ELF-1 (cell line): ENCODE measurements at regions not wholly inside any gene's neighbourhood (a gene's known extent, or its start where the extent isn't known, plus 50 kb on each side); places are given as distances from the start of the nearest gene placed in this dataset.

Source experiments
- DNase-seq: peaks from one replicate; pipeline ENCODE4 v3.0.0-alpha.2; 2016; ENCODE audit warnings: low read depth, low spot score

DNA sequence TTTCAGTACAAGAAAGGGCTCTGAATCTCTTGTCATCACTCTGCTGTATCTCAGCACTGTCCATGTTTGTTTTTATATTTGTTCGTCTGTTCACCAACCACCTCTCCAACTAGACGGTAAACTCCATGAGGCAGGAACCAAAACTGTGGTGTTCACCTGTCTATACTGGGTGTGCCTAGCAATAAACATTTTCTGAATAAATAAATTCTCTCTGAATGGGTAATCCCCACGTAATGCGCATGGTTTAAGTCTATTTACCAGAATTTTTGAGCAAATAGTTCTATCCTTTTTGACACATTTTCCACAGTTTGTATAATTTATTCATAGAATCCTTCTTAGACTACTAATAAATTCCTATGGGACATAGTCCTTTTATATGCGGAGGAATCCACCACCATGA lies 400.6 kb upstream of the CFAP20DC start:
- no peak for DNase-seq

DNA sequence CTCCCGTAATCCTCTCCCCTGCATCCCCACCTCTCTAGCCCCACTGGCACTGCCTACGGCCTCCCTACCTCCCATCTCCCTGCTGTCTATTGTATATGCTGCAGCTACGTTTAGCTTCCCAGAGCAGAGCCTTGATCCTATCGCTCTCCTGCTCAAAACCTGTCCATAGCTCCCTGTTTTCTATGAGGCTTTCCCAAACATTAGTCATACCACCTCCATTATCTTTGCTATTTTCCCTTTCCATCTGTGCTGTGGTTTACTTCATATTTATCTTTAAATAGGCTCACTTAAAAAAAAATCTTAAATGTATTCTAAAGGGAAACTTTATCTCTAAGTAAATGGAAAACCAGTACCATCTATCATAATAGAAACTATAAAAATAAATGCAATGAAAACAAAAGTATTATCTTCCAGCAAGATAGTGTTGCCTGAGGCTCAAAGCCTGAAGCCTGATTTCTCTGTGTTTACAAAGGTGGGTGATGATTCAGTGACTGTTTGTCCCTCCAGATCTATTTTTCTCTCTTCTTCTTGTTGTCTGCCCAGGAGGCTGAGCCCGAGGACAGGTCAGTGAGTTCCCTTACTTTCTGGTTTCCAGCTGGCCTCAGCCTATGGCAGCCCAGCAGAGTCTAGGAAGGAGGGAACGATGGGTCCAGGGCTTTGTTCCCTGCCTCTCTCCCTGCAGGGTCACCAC lies 397.1 kb upstream of the CFAP20DC start:
- peak; percentile 27 for DNase-seq

DNA sequence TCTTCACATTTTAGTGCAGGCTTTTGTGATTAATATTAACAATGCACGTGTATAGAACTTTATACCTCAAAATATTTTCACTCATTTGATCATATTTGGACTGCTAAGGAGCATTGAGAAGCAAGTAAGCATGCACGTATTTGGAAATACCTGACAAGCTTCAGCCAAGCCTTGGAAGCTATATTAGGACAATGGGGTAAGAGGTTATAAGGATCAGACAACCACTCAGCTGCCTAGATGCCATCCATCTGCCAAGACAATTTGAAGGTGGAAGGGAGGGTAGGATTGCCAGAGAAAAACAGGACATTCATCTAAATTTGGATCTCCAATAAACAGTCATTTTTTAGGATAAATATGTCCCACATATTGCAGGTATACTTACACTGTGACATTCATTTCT lies 394.9 kb upstream of the CFAP20DC start:
- DNase-seq = no peak

DNA sequence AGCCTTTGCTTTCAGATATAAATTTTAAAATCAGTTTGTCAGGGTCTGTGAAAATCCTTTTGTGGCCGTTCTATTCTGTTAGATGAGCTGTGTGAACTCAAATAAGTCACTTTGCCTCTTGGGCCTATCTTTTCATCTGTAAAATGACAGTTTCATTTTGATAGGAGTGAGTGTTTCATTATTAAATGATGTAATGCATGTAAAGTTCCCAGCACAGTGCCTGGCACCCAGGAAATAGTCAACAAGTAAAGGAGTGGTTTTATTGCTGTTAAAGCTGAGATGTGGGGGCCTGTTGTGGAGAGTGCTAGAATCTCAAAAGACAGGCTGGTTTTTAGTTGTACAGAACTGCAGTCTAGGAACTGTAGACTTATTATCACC lies 394.5 kb upstream of the CFAP20DC start:
- no peak for DNase-seq

DNA sequence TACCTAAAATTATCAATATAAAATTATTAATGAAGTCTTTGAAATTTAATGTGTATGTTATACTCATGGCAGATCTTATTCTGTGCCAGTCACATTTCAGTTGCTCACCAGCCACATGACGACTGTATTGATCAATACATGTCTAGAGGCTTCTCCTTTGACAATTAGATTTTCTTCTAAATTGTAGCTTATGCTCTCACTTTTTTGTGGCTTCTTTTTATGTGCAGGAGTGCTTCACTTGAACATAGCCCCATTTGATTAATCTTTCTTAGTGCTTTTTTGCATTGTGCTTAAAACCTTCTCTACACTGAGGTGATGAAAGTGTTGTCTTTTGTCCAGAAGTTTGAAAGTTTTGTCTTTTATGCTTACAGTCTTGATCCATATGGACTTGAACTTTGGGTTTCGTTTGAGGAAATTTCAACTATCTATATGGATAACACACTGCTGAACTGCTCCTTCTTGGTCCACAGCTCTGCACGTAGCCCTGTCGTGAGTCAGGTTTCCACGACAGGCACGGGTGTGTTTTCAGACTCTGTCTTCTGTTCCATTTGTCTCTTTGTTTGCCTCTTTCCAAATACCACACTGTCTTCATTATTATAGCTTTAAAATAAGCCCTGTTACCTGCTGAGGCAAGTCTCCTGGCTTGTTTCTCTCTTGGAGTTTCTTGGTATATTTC lies 393.9 kb upstream of the CFAP20DC start:
- DNase-seq = no peak

DNA sequence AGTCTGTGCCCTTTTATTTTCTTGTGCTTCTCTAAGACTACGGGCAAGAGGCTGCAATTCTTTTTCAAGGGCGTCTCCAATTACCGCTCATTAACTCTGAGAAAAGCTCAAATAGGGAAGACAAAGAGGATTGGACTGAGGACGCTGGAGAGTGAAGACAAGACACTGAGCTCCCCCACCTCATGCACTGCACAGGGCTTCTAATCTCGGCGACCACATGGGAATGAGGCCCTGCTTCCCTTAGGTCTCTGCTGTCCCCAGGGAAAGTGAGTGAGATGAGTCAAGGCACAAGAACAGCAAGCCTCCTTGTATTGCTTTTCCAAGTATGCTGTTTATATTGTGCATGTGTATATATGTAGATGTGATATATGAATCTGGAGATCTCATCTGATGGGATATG lies 392.2 kb upstream of the CFAP20DC start:
- DNase-seq = peak; percentile 17

DNA sequence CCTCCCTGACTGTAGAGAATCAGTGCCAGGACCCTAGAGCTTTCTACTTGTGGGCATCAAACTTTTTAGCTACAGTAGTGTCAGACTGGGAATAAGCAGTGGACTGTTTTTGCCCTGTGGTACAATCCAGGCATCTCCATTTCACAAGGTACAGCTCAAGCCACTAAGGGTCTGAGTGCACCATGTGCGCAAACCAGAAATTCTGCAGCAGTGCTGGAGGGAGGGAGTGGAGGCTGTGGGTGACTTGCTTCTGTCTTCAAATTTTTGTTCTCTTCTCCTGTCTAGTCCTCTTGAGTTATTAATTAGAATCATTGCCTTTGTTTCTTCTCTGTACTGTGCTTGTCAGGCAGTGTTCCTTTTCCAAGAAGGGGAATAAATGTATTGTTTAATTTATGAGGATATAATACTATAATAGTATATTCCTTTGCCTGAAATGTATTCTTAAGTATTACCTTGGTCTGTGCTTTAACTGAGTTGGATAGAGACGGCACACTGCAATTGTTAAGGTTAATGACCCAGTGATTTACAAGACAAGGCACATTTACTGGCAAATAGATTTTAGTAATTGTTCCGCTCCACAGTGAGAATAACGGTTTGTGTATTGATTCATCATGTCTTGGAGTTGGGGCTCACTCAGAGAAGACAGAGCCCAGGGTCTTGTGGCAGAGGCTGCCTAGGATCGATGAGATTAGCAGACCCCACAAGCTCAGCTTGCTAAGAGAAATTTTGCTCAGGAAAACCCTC lies 390.6 kb upstream of the CFAP20DC start:
- no peak for DNase-seq

DNA sequence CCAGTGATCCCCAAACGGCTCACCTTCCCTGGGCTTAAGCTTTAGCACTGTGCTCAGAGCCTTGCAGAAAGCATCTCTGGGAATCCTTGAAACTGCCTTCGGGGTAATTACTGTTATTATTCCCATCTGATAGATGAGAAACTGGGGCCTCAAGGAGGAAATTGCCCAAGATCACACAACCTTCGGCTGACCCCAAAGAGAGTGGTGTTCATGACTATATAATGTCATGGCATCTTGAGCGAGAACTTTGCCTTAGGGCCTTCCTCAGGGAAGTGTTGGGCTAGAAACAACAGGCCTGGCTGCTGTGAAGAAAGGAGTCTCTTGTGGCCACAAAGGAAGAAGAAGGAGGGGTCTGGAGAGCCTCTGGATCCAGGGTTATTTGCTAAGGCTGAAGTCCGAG lies 388.7 kb upstream of the CFAP20DC start:
- DNase-seq = peak; percentile 37

DNA sequence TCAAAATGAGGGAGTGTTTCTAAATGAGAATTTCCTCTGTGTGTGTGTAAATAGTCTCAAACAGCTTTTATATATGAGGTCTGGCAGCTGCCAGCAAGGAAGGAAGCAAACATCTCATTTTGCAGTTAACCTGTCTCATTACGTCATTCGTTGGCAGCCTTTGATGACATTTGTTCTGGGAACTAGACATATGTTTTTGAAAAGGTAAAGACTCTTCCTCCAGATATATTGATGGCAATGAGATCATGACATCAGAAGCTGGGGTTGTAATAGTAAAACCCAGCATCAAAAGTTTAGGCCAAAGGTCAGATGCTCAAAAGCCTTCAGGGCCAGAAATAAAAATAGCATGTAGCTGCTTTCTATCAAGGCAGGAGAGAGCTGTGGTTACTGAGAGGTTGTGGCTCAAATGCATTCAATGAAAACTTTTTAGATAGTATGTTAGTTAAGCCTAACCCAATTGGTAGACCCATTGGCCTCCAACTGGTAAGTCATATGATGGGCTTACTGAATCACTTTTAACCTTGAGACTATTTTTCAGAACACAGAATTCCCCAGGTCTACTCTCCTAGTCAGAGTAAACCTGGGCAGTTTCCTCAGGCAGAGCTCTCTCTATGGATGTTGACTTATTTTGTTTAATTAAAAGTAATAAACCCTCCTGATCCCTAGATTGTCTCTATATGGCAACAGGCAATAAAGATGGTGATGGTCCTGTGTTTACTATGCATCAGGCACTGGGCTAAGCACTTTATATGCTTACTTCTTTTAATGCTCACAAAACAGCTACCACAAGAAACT lies 386.5 kb upstream of the CFAP20DC start:
- no peak for DNase-seq

DNA sequence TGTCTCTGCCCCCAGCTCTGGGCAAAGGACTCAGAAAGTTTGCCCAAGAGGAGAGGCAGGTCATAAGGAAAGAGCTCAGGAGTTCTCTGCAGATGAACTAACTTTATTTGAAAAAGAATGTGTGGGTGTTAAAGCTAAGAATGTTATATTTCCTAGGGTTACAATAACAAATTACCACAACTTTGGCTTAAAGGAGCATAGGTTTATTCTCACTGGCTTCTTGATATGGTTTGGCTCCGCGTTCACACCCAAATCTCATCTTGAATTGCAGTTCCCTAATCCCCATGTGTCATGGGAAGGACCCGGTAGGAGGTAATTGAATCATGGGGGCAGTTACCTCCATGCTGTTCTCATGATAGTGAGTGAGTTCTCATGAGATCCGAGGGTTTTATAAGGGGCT lies 383.7 kb upstream of the CFAP20DC start:
- DNase-seq = no peak

DNA sequence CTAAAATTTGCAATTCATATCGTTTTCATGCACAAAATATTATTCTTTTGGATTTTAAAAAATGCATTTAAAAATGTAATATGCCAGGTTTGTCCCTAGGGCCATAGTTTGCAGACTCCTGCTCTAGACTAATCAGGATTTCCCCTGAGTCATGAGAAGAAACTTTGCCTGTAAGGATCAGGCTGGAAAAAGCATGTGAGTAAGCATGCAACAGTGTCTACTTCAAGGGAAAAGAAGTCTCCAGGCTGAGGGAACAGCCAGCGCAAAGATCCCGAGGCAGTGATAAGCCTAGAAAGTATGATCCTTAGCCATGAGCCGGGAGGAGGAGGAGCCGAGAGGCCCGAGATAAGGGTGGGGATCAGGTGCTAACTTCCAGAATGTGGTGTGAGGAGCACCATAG lies 382.8 kb upstream of the CFAP20DC start:
- no peak for DNase-seq

DNA sequence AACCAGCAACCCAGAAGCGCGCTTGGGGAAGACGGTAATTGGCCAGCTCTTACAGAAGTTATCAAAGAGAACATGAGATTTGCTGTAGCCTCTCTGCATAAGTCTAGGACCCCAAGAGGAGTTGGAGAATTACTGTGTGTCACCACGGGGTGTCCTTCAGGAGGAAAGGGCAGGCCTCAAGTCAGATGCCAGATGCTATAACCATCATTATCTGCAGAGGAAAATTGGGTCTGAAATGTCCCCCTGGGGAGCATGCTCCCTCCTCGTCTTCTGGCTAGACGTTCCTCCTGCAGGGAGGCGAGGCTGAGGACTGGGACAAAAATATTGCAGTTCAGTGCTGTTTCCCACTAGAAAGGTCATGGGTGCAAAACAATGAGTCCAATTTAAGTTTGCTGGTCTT lies 380.5 kb upstream of the CFAP20DC start:
- no peak for DNase-seq

DNA sequence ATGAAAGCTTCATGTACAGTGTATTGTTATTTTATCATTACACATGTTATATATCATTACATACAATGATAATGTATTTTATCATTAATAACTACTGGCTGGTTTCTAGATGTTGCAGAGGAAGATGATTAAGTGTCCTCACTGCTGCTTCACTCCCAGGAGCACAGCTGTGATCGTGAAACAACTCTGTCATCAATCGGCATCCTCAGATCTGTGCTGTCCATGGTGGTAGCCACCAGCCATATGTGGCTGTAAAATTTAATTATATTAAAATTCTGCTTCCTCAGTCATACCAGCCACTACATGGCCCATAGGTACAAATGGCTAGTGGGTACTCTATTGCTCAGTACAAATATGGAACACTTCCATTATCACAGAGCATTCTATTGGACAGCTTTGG lies 379.4 kb upstream of the CFAP20DC start:
- DNase-seq = no peak

DNA sequence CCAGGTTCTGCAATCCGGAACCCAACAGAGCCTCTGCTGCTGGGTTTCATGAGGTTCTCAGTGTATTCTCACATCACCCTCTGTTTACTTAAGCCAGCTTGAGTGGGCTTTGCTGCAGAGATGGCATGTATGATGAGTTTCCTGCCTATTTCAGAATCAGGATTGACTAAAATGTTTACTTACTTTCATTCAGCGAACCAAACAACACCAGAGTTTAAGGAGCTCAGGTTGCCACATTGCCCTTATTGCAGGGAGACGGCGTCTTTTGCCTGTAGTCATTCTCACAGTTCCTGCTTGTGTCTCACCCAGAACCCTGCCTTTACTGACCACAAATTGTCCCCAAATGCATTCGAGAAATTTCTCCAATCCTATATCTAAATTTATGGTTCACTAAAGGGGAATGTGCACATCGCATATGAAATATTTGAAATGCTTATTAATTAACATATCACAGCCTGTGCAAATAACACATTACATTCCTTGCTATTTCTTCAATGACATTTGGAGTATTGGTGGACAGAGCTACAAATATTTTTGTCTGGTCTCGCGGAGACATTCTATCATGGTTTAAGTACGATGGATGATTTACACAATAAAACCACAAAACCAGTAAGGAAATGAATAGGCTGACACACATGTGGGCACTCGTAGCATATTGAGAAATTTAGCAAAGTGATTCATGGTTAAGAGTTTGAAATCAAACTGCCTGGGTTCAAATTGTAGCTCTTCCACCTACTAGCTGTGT lies 377.2 kb upstream of the CFAP20DC start:
- DNase-seq = no peak

DNA sequence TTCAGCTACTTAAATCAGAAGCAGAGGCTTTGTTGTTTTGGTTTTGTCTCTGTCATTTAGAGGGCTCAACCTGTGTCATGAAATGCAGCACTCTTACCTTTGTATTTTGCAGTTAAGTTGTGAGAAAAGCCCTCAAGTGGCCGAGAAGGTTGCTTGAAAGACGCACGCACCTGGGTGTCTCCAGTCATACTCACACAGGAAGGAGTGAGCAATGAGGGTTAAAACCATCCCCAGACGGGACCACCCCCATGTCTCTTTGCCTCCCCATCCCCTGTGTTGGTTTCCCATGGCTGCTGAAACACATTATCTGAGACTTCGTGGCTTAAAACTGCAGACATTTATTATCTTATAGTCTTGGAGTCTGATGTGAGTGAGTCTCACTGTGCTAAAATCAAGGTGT lies 376.1 kb upstream of the CFAP20DC start:
- no peak for DNase-seq

DNA sequence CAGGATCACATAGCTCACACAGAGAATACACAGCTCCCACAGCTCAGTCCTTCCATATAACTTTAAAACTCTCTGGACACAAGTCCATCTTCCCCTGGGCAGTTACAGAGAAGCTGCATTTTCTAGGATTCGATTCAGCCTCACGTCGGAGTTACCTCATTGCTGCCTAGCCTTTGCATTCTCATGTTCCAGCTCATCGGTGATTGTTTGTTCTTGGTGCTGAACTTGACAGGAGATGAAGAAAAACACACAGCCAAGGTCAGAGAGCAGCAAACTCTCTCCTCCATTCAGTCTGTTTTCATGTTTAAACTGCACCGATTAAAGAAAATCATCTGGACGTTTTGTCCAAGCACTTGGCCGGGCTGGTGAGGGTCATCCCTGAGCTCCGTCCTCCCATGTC lies 375.5 kb upstream of the CFAP20DC start:
- no peak for DNase-seq

DNA sequence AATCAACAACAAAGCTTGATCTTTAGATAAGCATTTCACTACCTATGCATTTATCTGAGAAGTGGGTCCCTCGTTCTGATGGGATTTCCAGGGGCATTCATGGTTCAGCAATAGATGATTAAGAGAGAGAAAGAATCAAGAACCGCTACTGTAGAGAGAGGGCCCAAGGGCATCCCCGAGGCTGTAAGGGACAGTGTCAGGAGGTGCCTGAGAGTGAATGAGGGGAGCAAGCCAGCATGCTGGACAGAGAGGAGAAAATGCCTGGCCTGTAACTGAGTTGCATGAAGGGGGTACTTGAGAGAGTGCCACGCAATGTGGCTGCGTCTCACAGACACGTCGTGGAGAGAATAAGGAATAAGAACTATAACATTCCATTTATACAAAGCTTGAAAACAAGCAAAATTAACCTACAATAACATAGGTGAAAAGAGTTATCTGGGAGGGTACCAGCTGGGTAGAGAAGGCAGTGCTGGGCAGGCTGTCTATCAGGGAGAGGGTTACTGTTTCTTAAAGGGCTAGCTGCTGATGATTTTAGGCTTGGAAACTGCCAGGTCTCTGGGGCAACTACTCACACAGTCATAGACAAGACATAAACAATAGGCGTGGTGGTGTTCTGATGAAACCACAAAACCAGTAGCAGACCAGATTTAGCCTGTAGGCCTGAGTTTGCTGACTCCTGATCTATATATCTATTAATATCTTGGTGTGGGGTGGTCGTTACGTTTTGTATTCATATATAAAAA lies 374.6 kb upstream of the CFAP20DC start:
- no peak for DNase-seq

DNA sequence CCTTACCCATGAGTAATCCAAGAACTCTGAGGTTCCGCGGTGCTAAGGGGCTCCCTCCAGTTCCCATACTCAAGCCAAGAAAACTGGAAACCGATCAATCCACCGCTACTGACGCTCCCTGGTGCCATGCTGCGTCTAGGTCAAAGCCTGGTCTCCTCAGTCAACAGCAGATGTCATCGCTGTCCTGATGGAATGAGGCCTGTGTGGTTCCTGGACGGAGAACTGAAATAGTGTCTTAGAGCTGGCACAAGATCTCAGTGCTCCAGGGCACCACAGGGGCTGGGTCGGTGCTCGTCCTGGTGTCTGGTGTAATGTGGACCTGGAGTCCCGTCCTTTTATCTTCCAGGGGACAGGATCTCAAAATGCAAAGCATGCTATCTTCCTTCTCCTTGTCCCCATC lies 373.9 kb upstream of the CFAP20DC start:
- DNase-seq = no peak

DNA sequence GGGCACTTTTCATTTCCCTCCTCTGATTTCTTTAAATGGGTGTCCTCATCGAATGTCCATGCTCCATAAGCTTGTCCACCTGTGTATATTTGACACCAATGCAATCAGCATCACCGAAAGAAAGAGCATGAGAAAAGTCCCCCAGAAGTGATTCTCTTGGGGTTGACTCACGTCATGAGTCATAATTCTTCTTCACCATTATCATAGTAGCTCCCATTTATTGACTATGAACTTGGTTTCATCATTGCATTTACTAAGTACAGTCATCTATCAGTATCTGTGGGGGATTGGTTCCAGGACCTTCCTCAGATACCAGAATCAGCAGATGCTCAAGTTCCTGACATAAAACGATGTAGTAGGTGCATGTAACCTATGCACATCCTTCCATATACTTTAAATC lies 372.5 kb upstream of the CFAP20DC start:
- DNase-seq = no peak

DNA sequence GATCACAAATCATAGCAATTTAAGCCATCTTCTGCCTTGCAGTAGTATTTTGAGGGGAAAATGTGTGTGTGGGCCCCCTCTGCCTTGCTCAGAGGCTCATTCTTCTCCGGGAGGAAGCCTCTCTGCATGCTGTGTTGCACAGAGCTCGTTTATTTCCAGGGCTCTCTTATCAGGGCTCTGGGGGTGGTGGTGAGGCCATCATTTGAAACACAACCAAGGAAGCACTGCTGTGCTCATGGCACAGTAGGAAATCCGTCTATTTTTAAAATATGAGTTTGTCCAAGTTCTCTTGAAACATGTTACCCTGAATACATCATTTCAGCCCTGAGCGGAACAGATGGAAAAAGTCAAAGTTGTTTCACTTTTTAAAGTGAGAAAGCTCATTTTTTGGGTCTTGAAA lies 369.0 kb upstream of the CFAP20DC start:
- DNase-seq = no peak

DNA sequence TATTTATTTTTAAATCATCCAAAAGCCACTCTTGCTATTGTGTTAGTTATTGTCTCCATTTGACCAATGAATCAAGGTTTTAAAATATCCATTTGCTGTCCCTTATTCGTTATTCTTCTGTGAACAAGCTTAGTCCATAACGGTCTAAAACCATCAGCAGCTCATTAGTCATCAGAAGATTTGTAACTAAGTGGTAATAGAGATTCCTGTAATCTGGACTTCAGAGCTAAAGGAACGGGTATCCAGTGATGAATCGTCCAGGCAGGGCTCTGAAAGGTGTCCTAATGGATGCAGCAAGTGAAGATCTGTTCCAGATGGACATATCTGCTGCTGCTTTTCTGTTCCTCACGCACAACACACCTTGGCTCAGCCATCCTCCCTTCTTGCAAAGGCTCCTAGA lies 362.7 kb upstream of the CFAP20DC start:
- DNase-seq = no peak
